AG04450 (cell line): ENCODE measurements at regions not wholly inside any gene's neighbourhood (a gene's known extent, or its start where the extent isn't known, plus 50 kb on each side); places are given as distances from the start of the nearest gene placed in this dataset.

ENCODE experiments used
- CTCF ChIA-PET: fragments of 300-600, 350-600 bp; formaldehyde crosslinking; extraction: SDS; loops from one replicate; lab custom pipeline; 2022; ENCODE audit warnings: antibody characterized with exemption, inconsistent platforms; lab: Charles Lee
- POLR2A ChIA-PET: fragments of 350-600 bp; formaldehyde crosslinking; extraction: SDS; loops from one replicate; lab custom pipeline; 2021; ENCODE audit warnings: antibody characterized with exemption, inconsistent platforms; lab: Yijun Ruan, JAX
- DNase-seq: peaks from one replicate; pipeline ENCODE4 v3.0.0-alpha.2; 2011; ENCODE audit warnings: low read depth, low spot score
- H3K27ac ChIP-seq: one replicate; pipeline ENCODE4 v1.5.1; 2012; ENCODE audit warnings: low read depth, low read length, control low read depth
- H3K27me3 ChIP-seq: one replicate; pipeline ENCODE4 v1.6.0; 2012; ENCODE audit warnings: low read length; ENCODE audit not compliant: control insufficient read depth, insufficient read depth
- H3K4me3 ChIP-seq: 2 replicates; pipeline ENCODE4 v1.5.1; 2011; ENCODE audit warnings: mild to moderate bottlenecking, low read depth, low read length, control low read depth
- H3K9me3 ChIP-seq: 2 replicates; pipeline ENCODE4 v1.5.1; 2012; ENCODE audit warnings: low read length; ENCODE audit not compliant: control insufficient read depth, insufficient read depth
- TF ChIP-seq, protein P1 (sequence below): IDR thresholded peaks from 2 replicates; pipeline ENCODE4 v1.5.1; 2011; ENCODE audit warnings: low read depth, low read length, control low read depth, inconsistent platforms

DNA sequence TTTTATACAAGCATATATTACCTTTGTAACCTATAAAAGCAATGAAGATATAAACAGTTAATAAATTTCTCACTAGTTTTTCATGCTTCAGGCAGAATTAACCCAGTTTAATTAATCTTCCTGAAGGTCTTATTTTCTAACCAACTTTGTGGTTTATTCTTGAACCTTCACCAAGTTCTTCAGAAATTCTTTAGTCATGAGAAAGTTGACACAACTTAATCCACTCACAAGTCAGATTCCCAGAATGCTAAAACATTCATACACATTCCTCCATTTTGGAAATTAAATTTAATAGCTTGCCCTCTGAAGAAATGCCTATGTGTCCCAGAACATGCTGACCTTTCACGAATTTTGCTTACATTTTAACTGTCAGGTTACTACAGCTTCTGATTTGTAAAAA, 105.4 kb upstream of the PAM start:
- Histone ChIP-seq H3K27me3 (no peaks in the 10 kb centered on the region), H3K4me3 (no peak overlapping the region), H3K9me3 (no peaks in the 10 kb centered on the region), H3K27ac (no peak overlapping the region)
- POLR2A ChIA-PET = no interaction called here
- TF ChIP-seq, protein P1, sequence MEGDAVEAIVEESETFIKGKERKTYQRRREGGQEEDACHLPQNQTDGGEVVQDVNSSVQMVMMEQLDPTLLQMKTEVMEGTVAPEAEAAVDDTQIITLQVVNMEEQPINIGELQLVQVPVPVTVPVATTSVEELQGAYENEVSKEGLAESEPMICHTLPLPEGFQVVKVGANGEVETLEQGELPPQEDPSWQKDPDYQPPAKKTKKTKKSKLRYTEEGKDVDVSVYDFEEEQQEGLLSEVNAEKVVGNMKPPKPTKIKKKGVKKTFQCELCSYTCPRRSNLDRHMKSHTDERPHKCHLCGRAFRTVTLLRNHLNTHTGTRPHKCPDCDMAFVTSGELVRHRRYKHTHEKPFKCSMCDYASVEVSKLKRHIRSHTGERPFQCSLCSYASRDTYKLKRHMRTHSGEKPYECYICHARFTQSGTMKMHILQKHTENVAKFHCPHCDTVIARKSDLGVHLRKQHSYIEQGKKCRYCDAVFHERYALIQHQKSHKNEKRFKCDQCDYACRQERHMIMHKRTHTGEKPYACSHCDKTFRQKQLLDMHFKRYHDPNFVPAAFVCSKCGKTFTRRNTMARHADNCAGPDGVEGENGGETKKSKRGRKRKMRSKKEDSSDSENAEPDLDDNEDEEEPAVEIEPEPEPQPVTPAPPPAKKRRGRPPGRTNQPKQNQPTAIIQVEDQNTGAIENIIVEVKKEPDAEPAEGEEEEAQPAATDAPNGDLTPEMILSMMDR = no peak
- no peak for DNase-seq
- CTCF ChIA-PET = no interaction called here

DNA sequence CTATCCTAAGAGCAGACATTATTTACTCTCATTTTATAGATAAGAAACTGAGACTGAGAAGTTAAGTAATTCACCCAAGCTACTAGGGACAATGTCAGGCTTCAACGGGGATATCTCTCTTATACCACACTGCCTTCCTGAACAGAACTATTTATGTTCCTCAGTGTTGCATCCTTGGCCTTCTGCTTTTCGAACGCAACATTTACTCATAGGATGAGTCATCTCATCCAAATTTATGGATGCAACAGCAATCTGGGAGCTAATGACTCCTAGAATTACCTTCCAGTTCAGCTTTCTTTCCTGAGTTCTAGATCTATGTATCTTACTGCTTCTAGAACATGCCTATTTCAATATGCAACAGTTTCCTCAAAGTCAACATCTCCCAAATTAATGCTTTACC, 103.6 kb upstream of the PAM start:
- no peak for DNase-seq
- ChIA-PET POLR2A (no interaction called here), CTCF (no interaction called here)
- H3K27me3 ChIP-seq = no peaks in the 10 kb centered on the region
- no peaks in the 10 kb centered on the region for H3K9me3 ChIP-seq
- H3K27ac ChIP-seq = no peak overlapping the region
- H3K4me3 ChIP-seq = no peak overlapping the region
- TF ChIP-seq, protein P1 = no peak

DNA sequence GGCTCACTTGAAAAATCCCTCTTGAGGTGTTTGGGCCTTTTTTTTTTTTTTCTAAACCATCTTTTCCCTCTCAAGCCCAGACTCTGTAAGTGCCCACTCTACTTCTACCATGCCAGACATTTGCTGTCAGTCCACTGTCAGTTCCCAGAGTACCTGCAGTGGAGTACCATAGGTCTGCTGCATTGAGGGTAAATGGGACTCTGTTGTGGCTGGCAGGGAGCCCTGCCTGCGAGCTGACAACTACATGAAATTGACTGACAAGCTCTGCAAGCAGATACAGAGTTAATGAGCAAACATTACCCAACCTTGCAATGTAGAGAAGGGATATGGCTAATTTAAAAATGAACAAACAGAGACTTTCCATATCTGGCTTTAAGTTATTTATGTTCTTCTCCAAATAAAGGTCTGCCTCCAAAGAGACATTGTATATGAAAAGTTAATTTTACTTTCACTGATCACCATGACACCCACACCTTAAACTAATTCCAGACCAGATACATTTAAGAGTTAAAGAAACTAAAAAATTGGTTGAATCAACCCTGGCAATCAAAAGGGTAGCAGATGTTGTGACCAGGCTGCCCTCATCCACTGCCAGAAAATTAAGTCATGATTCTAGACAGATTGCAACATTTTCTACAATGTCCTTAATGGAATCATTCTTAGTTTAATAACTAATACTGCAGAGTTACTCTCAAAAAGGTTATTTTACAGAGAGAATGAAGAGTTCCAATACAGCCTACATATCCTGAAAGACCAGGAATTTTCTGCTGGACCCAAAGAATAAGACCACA, 100.4 kb upstream of the PAM start:
- Histone ChIP-seq H3K9me3 (no peaks in the 10 kb centered on the region), H3K27ac (no peak overlapping the region), H3K4me3 (no peak overlapping the region), H3K27me3 (peaks cover 2% of the 10 kb centered on the region)
- DNase-seq = no peak
- POLR2A ChIA-PET = no interaction called here
- TF ChIP-seq, protein P1 = no peak
- CTCF ChIA-PET = no interaction called here

DNA sequence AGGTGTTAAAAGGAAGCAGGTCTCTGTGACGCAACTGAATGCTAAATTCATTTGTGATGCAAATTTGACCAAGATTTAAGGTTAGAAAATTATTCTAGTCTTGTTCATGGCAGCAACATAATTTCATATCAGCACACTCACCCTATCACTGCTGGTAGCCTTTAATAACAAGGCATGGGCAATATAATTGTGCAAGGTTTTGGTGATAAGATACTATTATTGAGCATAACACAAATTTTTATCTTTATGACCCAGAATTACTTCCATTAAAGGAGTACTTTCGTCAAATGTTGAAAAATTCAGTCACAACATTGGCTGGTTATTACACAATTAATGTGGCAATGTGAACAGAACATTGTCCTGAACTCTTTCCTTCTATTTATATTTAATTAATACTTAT, 96.0 kb upstream of the PAM start:
- CTCF ChIA-PET = interaction anchor here (2.9 kb wide), 1 partner anchor 23 kb away, joined by 12 read pairs; no protein-coding TSS in a partner anchor
- TF ChIP-seq, protein P1 = no peak
- POLR2A ChIA-PET = no interaction called here

DNA sequence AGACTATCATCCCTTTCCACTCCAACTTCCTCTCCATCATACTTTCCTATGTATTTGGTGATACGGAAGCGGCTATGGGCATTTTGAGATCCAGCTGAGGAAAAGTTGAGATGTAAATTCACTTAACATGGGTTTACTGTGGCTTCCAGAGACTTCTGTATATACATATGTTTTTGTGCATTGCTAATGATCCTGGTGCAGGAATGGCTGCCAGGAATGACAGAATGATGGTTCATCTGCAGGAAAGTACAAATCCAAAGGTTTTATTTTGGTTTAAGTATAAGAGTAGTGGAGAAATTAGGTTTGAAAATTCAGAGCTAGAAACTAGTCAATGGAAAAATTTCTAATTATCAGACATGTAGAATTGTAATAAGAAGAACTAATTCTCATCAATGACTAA, 95.0 kb upstream of the PAM start:
- POLR2A ChIA-PET = no interaction called here
- CTCF ChIA-PET = interaction anchor here (2.9 kb wide), 1 partner anchor 22 kb away, joined by 12 read pairs; no protein-coding TSS in a partner anchor
- Histone ChIP-seq H3K27ac (no peak overlapping the region), H3K9me3 (no peaks in the 10 kb centered on the region), H3K4me3 (no peak overlapping the region), H3K27me3 (peaks cover 2% of the 10 kb centered on the region)
- TF ChIP-seq, protein P1 = no peak
- DNase-seq = no peak

More for the DNA sequence above, 96.0 kb upstream of the PAM start:
- H3K27ac ChIP-seq = no peak overlapping the region
- H3K4me3 ChIP-seq = no peak overlapping the region
- no peak for DNase-seq
- H3K27me3 ChIP-seq = peaks cover 2% of the 10 kb centered on the region
- no peaks in the 10 kb centered on the region for H3K9me3 ChIP-seq
